CD4-positive, alpha-beta T cell (primary cell): ENCODE measurements at regions not wholly inside any gene's neighbourhood (a gene's known extent, or its start where the extent isn't known, plus 50 kb on each side); places are given as distances from the start of the nearest gene placed in this dataset.

Source experiments
- ATAC-seq: fragments of 200-7000 bp; cut with Tn5 transposase; one replicate; pipeline ENCODE4 v1.10.0; 2022; ENCODE audit warnings: mild to moderate bottlenecking; ENCODE audit not compliant: poor library complexity
- CTCF ChIA-PET: fragments of 350-600 bp; sonication (Branson Sonifier 250); formaldehyde crosslinking; loops from one replicate; lab custom pipeline; 2021; ENCODE audit warnings: antibody characterized with exemption, inconsistent platforms; lab: Charles Lee
- POLR2A ChIA-PET: fragments of 350-600 bp; sonication (Branson Sonifier 250); formaldehyde crosslinking; loops from one replicate; lab custom pipeline; 2021; ENCODE audit warnings: antibody characterized with exemption, inconsistent platforms; lab: Charles Lee
- DNase-seq, 14 experiments: peaks; one replicate each; pipeline ENCODE4 v3.0.0-alpha.2; 2013 to 2020; ENCODE audit warnings: mixed read lengths in 2 of 14
- H3K27ac ChIP-seq, 2 donors: one replicate each; pipeline versions ENCODE4 v1.5.1 to v1.7.0; 2013; ENCODE audit warnings: low read length in 2 of 2, low read depth in 1 of 2, mild to moderate bottlenecking in 1 of 2
- H3K27me3 ChIP-seq, 2 experiments: 1 replicate in 1 of 2; 2 replicates in 1 of 2; pipeline versions ENCODE4 v1.6.1 to v1.7.0; 2013; ENCODE audit warnings: low read length in 2 of 2, control low read depth in 1 of 2, mild to moderate bottlenecking in 1 of 2, moderate library complexity in 1 of 2; ENCODE audit not compliant: insufficient read depth in 2 of 2, control insufficient read depth in 1 of 2
- H3K36me3 ChIP-seq: one replicate; pipeline ENCODE4 v1.6.1; 2013; ENCODE audit warnings: low read length, control low read depth; ENCODE audit not compliant: insufficient read depth
- H3K4me1 ChIP-seq: one replicate; pipeline ENCODE4 v1.6.1; 2013; ENCODE audit warnings: low read length, control low read depth; ENCODE audit not compliant: insufficient read depth
- H3K4me3 ChIP-seq: one replicate; pipeline ENCODE4 v1.5.1; 2013; ENCODE audit warnings: mild to moderate bottlenecking, low read length, moderate library complexity
- H3K9me3 ChIP-seq, 2 experiments: 1 replicate in 1 of 2; 2 replicates in 1 of 2; pipeline versions ENCODE4 v1.6.1 to v1.7.0; 2013; ENCODE audit warnings: low read length in 2 of 2, mild to moderate bottlenecking in 2 of 2, control low read depth in 1 of 2, moderate library complexity in 1 of 2; ENCODE audit not compliant: control insufficient read depth in 1 of 2, insufficient read depth in 1 of 2
- H3K27ac Mint-ChIP-seq: one replicate; pipeline ENCODE4 v1.8.0; 2020; ENCODE audit warnings: mixed read lengths
- H3K27me3 Mint-ChIP-seq: one replicate; pipeline ENCODE4 v1.8.0; 2021; ENCODE audit warnings: mixed read lengths
- H3K36me3 Mint-ChIP-seq: one replicate; pipeline ENCODE4 v1.8.0; 2021; ENCODE audit warnings: low read depth, mixed read lengths
- H3K4me1 Mint-ChIP-seq: one replicate; pipeline ENCODE4 v1.8.0; 2021; ENCODE audit warnings: low read depth, mixed read lengths
- H3K4me3 Mint-ChIP-seq: one replicate; pipeline ENCODE4 v1.8.0; 2020; ENCODE audit warnings: mild to moderate bottlenecking, mixed read lengths
- H3K9me3 Mint-ChIP-seq: one replicate; pipeline ENCODE4 v1.8.0; 2020; ENCODE audit warnings: mixed read lengths
- intact Hi-C, 2 experiments: fragments of 100-400 bp; cut with DNase I in 1 of 2; cut with micrococcal nuclease in 1 of 2; formaldehyde crosslinking; loops; one replicate each; pipeline versions ENCODE4 v1.15.1 to v1.9.0; 2023 to 2025; cut with DNase I, micrococcal nuclease
- TF ChIP-seq, protein P1 (sequence below): fragments of 200-600 bp; IDR thresholded peaks from one replicate; pipeline ENCODE4 v1.8.0; 2022; ENCODE audit warnings: antibody characterized with exemption, mild to moderate bottlenecking

GRCh38 chr9:28714188-28714587 is 1140.9 kb upstream of the C9orf72 start:
- Histone ChIP-seq H3K4me1 (no peaks in the 10 kb centered on the region), H3K27ac (no peak overlapping the region), H3K36me3 (no peaks in the 10 kb centered on the region), H3K27me3 (no peaks in the 10 kb centered on the region), H3K9me3 (peaks cover 0 to 3% of the 10 kb centered on the region in 2 experiments), H3K4me3 (no peak overlapping the region)
- TF ChIP-seq, protein P1, sequence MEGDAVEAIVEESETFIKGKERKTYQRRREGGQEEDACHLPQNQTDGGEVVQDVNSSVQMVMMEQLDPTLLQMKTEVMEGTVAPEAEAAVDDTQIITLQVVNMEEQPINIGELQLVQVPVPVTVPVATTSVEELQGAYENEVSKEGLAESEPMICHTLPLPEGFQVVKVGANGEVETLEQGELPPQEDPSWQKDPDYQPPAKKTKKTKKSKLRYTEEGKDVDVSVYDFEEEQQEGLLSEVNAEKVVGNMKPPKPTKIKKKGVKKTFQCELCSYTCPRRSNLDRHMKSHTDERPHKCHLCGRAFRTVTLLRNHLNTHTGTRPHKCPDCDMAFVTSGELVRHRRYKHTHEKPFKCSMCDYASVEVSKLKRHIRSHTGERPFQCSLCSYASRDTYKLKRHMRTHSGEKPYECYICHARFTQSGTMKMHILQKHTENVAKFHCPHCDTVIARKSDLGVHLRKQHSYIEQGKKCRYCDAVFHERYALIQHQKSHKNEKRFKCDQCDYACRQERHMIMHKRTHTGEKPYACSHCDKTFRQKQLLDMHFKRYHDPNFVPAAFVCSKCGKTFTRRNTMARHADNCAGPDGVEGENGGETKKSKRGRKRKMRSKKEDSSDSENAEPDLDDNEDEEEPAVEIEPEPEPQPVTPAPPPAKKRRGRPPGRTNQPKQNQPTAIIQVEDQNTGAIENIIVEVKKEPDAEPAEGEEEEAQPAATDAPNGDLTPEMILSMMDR: no peak
- no peaks in the 10 kb centered on the region for H3K4me1 Mint-ChIP-seq
- no peak overlapping the region for H3K27ac Mint-ChIP-seq
- POLR2A ChIA-PET: no interaction called here
- H3K36me3 Mint-ChIP-seq: no peaks in the 10 kb centered on the region
- intact Hi-C loops: no loop called here
- no peaks in the 10 kb centered on the region for H3K9me3 Mint-ChIP-seq
- no peaks in the 10 kb centered on the region for H3K27me3 Mint-ChIP-seq
- CTCF ChIA-PET: no interaction called here
- DNase-seq: no peak
- no peak for ATAC-seq
- H3K4me3 Mint-ChIP-seq: no peak overlapping the region

DNA sequence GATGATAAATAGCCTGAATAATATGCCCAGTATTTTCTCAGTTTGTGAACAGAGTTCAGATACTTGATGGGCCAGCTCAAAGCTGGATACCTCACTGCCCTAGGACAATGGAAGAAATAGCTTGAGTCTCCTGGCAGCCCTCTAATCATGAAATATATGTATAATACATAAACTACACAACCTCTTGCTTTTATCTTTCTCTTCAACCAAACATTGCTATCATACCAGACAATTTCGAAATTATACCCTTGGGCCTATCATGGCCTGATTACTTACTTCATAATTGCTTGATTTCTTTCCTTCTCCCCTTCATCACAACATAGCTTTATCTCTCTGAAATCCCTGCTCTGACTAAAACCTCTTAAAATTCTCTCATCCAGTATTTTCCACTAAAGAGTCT is 1144.9 kb upstream of the C9orf72 start:
- POLR2A ChIA-PET: no interaction called here
- Mint-ChIP-seq H3K27ac (no peak overlapping the region), H3K36me3 (no peaks in the 10 kb centered on the region), H3K9me3 (no peaks in the 10 kb centered on the region), H3K4me1 (no peaks in the 10 kb centered on the region), H3K4me3 (no peak overlapping the region), H3K27me3 (no peaks in the 10 kb centered on the region)
- no peaks in the 10 kb centered on the region for H3K4me1 ChIP-seq
- no peak overlapping the region for H3K27ac ChIP-seq
- no peak for ATAC-seq
- CTCF ChIA-PET: no interaction called here
- TF ChIP-seq, protein P1: no peak
- intact Hi-C loops: no loop called here
- H3K27me3 ChIP-seq: no peaks in the 10 kb centered on the region
- peaks cover 0 to 3% of the 10 kb centered on the region in 2 experiments for H3K9me3 ChIP-seq
- no peak for DNase-seq
- no peak overlapping the region for H3K4me3 ChIP-seq
- no peaks in the 10 kb centered on the region for H3K36me3 ChIP-seq

DNA sequence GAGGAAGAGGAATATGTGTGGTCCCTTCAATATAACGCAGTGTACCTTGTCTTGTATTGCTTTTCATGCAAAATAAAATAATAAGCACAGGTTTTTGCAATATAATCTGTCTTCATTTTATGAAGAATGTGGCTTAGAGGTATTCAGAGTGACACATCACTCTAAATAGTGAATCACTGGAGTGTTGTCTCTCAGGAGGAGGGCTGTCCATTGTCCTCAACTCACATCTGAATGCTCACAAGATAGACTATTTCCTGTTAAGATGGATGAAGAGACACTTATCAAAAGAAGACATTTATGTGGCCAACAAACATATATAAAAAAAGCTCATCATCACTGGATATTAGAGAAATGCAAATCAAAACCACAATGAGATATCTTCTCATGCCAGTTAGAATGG is 1147.5 kb upstream of the C9orf72 start:
- ChIA-PET POLR2A (no interaction called here), CTCF (no interaction called here)
- H3K36me3 ChIP-seq: no peaks in the 10 kb centered on the region
- no peak overlapping the region for H3K27ac Mint-ChIP-seq
- no peaks in the 10 kb centered on the region for H3K27me3 ChIP-seq
- ATAC-seq (no peak), DNase-seq (no peak)
- H3K9me3 ChIP-seq: no peaks in the 10 kb centered on the region
- no peaks in the 10 kb centered on the region for H3K9me3 Mint-ChIP-seq
- no peaks in the 10 kb centered on the region for H3K36me3 Mint-ChIP-seq
- H3K4me1 Mint-ChIP-seq: no peaks in the 10 kb centered on the region
- no peaks in the 10 kb centered on the region for H3K4me1 ChIP-seq
- no peaks in the 10 kb centered on the region for H3K27me3 Mint-ChIP-seq
- TF ChIP-seq, protein P1: no peak
- H3K4me3 ChIP-seq: no peak overlapping the region
- no peak overlapping the region for H3K27ac ChIP-seq
- intact Hi-C loops: no loop called here
- no peak overlapping the region for H3K4me3 Mint-ChIP-seq
